WTC11 (cell line): ENCODE measurements at regions not wholly inside any gene's neighbourhood (a gene's known extent, or its start where the extent isn't known, plus 50 kb on each side); places are given as distances from the start of the nearest gene placed in this dataset.

Experiments
- CTCF ChIP-seq: fragments of 200-600 bp; IDR thresholded peaks from 2 replicates; pipeline ENCODE4 v1.8.0; 2022; ENCODE audit warnings: antibody characterized with exemption
- ETV6 ChIP-seq: sonication (generic); formaldehyde crosslinking; IDR thresholded peaks from 2 replicates; pipeline ENCODE4 v1.8.1; 2022; ENCODE audit warnings: mild to moderate bottlenecking, missing genetic modification reagents
- GTF2I ChIP-seq: fragments of 250-450 bp; sonication (Bioruptor Pico); conservative IDR thresholded peaks from 2 replicates; pipeline ENCODE4 v1.4.0; 2021; ENCODE audit warnings: mild to moderate bottlenecking
- MLX ChIP-seq: sonication (generic); formaldehyde crosslinking; IDR thresholded peaks from 2 replicates; pipeline ENCODE4 v1.8.1; 2023; ENCODE audit warnings: mild to moderate bottlenecking, missing genetic modification reagents, moderate library complexity
- TF ChIP-seq, protein P1 (sequence below): sonication (generic); formaldehyde crosslinking; conservative IDR thresholded peaks from 2 replicates; pipeline ENCODE4 v1.8.1; 2023; ENCODE audit warnings: mild to moderate bottlenecking, low read depth, missing genetic modification reagents, moderate library complexity
- TF ChIP-seq, protein P2 (sequence below): sonication (generic); formaldehyde crosslinking; IDR thresholded peaks from 2 replicates; pipeline ENCODE4 v1.8.1; 2022; ENCODE audit warnings: low read depth, missing genetic modification reagents, borderline replicate concordance

GRCh38 chr5:39668980-39669379, 244.2 kb upstream of the DAB2 start:
- TF ChIP-seq CTCF, result no peak
- no peak for TF ChIP-seq GTF2I (CRISPR knock-in tag)
- TF ChIP-seq, protein P1, sequence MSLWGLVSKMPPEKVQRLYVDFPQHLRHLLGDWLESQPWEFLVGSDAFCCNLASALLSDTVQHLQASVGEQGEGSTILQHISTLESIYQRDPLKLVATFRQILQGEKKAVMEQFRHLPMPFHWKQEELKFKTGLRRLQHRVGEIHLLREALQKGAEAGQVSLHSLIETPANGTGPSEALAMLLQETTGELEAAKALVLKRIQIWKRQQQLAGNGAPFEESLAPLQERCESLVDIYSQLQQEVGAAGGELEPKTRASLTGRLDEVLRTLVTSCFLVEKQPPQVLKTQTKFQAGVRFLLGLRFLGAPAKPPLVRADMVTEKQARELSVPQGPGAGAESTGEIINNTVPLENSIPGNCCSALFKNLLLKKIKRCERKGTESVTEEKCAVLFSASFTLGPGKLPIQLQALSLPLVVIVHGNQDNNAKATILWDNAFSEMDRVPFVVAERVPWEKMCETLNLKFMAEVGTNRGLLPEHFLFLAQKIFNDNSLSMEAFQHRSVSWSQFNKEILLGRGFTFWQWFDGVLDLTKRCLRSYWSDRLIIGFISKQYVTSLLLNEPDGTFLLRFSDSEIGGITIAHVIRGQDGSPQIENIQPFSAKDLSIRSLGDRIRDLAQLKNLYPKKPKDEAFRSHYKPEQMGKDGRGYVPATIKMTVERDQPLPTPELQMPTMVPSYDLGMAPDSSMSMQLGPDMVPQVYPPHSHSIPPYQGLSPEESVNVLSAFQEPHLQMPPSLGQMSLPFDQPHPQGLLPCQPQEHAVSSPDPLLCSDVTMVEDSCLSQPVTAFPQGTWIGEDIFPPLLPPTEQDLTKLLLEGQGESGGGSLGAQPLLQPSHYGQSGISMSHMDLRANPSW (CRISPR knock-in tag), result no peak
- TF ChIP-seq, protein P2, sequence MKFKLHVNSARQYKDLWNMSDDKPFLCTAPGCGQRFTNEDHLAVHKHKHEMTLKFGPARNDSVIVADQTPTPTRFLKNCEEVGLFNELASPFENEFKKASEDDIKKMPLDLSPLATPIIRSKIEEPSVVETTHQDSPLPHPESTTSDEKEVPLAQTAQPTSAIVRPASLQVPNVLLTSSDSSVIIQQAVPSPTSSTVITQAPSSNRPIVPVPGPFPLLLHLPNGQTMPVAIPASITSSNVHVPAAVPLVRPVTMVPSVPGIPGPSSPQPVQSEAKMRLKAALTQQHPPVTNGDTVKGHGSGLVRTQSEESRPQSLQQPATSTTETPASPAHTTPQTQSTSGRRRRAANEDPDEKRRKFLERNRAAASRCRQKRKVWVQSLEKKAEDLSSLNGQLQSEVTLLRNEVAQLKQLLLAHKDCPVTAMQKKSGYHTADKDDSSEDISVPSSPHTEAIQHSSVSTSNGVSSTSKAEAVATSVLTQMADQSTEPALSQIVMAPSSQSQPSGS (CRISPR knock-in tag), result no peak
- no peak for TF ChIP-seq ETV6 (CRISPR knock-in tag)
- no peak for TF ChIP-seq MLX (CRISPR knock-in tag)
